ENCODE measurements at regions not wholly inside any gene's neighbourhood (a gene's known extent, or its start where the extent isn't known, plus 50 kb on each side); places are given as distances from the start of the nearest gene placed in this dataset.

DNA sequence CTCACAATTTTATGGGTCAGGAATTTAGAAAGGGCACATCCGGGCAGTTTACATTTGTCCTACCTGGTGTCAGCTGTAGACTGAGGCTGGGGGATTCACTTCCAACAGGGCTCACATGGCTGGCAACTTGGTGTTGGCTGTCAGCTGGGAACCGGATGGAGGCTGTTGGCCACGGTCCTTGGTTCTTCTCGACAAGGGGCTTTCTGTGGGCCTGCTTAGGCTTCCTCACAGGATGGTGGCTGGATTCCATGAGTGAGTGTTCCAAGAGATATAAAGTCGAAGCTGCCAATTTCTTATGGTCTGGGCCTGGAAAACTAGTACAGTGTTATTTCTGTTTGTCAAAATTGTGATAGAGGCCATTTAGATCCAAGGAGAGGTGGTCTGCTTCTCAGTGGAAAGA is 127.9 kb downstream of the PTCSC3 start:
- no peaks in the 10 kb centered on the region for H3K9me3 ChIP-seq
- H3K27ac ChIP-seq, result no peak overlapping the region
- intact Hi-C loops (cut with DNase I), result no loop called here
- no peaks in the 10 kb centered on the region for H3K36me3 ChIP-seq
- TF ChIP-seq POLR2A (IDR thresholded peaks at IDR 0.05), result no peak
- TF ChIP-seq, protein P1, sequence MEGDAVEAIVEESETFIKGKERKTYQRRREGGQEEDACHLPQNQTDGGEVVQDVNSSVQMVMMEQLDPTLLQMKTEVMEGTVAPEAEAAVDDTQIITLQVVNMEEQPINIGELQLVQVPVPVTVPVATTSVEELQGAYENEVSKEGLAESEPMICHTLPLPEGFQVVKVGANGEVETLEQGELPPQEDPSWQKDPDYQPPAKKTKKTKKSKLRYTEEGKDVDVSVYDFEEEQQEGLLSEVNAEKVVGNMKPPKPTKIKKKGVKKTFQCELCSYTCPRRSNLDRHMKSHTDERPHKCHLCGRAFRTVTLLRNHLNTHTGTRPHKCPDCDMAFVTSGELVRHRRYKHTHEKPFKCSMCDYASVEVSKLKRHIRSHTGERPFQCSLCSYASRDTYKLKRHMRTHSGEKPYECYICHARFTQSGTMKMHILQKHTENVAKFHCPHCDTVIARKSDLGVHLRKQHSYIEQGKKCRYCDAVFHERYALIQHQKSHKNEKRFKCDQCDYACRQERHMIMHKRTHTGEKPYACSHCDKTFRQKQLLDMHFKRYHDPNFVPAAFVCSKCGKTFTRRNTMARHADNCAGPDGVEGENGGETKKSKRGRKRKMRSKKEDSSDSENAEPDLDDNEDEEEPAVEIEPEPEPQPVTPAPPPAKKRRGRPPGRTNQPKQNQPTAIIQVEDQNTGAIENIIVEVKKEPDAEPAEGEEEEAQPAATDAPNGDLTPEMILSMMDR (IDR thresholded peaks at IDR 0.05), result no peak
- TF ChIP-seq POLR2AphosphoS5 (IDR thresholded peaks at IDR 0.05), result no peak
- TF ChIP-seq EP300 (IDR thresholded peaks at IDR 0.05), result no peak
- no peak overlapping the region for H3K4me3 ChIP-seq
- no peaks in the 10 kb centered on the region for H3K4me1 ChIP-seq
- 82 to 91% methylated on average over 5 of the region's 5 CpGs for whole genome bisulfite sequencing, 2 donors
- no peak for DNase-seq
- no peaks in the 10 kb centered on the region for H3K27me3 ChIP-seq

DNA sequence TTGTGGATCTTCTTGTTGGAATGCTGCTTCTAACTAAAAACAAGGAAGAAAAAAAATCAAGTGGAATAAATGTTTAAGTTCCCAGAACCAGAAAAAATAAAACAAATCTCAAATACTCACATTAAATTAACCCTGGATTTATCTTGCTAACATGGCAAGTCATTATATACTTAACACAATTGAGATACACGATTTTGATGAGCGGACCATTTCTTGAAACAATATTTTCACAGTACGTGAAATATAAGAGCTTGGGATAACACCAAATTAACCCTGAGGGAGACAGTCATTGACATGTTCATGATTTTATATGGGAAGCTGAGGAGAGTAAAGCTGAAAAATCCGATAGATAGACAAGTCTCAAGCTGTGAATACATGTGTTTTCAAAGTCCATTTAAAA is 128.6 kb downstream of the PTCSC3 start:
- Histone ChIP-seq H3K27me3 (no peaks in the 10 kb centered on the region), H3K4me1 (no peaks in the 10 kb centered on the region), H3K27ac (no peak overlapping the region), H3K36me3 (no peaks in the 10 kb centered on the region), H3K9me3 (no peaks in the 10 kb centered on the region), H3K4me3 (no peak overlapping the region)
- DNase-seq, result no peak
- intact Hi-C loops (cut with DNase I), result no loop called here
- TF ChIP-seq, protein P1 (IDR thresholded peaks at IDR 0.05), result no peak
- no peak for TF ChIP-seq POLR2AphosphoS5 (IDR thresholded peaks at IDR 0.05)
- no peak for TF ChIP-seq POLR2A (IDR thresholded peaks at IDR 0.05)
- TF ChIP-seq EP300 (IDR thresholded peaks at IDR 0.05), result no peak
- WGBS, 2 donors, result 86 to 90% methylated on average over 4 of the region's 4 CpGs

DNA sequence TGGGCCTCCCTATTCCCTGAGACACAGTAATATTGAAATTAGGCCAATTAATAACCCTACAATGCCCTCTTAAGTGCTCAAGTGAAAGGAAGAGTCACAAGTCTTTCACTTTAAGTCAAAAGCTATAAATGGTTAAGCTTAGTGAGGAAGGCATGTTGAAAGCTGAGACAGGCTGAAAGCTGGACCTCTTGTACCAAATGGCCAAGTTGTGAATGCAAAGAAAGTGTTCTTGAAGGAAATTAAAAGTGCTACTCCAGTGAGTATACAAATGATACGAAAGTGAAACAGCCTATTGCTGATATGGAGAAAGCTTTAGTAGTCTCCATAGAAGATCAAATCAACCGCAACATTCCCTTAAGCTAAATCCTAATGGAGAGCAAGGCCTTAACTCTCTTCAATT is 140.8 kb downstream of the PTCSC3 start:
- TF ChIP-seq EP300 (IDR thresholded peaks at IDR 0.05) (no peak), POLR2A (IDR thresholded peaks at IDR 0.05) (no peak), POLR2AphosphoS5 (IDR thresholded peaks at IDR 0.05) (no peak)
- TF ChIP-seq, protein P1 (IDR thresholded peaks at IDR 0.05), result no peak
- Histone ChIP-seq H3K36me3 (no peaks in the 10 kb centered on the region), H3K9me3 (no peaks in the 10 kb centered on the region), H3K4me3 (no peak overlapping the region), H3K27me3 (no peaks in the 10 kb centered on the region), H3K27ac (no peak overlapping the region), H3K4me1 (no peaks in the 10 kb centered on the region)
- WGBS, 2 donors, result 89 to 95% methylated on average over 2 of the region's 2 CpGs
- intact Hi-C loops (cut with DNase I), result no loop called here
- DNase-seq, result no peak

DNA sequence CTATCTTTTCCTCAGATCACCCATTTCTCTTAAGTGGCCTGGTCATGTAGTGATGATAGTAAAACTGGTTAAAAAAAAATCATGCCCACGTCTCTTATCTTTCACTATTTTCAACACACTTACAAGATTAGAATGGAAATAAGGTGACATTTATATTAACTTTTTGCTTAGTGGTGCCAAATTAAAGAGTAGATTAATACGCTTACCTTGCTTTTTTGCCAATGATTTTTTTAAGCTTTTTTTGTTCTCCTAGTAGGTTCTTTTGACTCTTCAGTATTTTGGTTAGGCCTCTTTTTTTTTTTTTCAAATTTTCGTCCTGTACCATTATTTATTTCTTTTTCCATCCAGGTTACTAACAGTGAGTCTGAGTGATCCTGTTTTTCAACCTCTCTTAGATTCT is 147.9 kb downstream of the PTCSC3 start:
- H3K9me3 ChIP-seq, result no peaks in the 10 kb centered on the region
- H3K36me3 ChIP-seq, result no peaks in the 10 kb centered on the region
- intact Hi-C loops (cut with DNase I), result no loop called here
- no peaks in the 10 kb centered on the region for H3K4me1 ChIP-seq
- H3K27ac ChIP-seq, result no peak overlapping the region
- TF ChIP-seq, protein P1 (IDR thresholded peaks at IDR 0.05), result no peak
- TF ChIP-seq POLR2AphosphoS5 (IDR thresholded peaks at IDR 0.05) (no peak), POLR2A (IDR thresholded peaks at IDR 0.05) (no peak), EP300 (IDR thresholded peaks at IDR 0.05) (no peak)
- 85 to 86% methylated on average over 3 of the region's 3 CpGs for WGBS, 2 donors
- H3K27me3 ChIP-seq, result no peaks in the 10 kb centered on the region
- H3K4me3 ChIP-seq, result no peak overlapping the region
- DNase-seq, result no peak

DNA sequence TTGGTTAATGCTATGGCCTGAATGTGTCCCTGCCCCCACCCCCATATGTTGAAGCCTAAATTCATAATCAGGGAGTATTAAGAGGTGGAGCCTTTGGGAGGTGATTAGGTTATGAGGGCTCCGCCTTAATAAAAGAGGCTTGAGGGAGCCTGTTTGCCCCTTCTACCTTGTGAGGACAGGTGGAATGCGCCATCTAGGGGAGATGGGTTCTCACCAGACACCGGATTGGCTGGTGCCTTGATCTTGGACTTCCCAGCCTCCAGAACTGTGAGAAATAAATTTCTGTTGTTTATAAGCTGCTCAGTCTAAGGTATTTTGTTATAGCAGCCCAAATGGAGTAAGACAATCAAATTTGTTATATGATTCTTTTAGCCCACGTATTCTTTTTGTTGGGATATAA is 148.3 kb downstream of the PTCSC3 start:
- H3K4me3 ChIP-seq, result no peak overlapping the region
- intact Hi-C loops (cut with DNase I), result no loop called here
- H3K27me3 ChIP-seq, result no peaks in the 10 kb centered on the region
- no peak overlapping the region for H3K27ac ChIP-seq
- no peak for DNase-seq
- H3K4me1 ChIP-seq, result no peaks in the 10 kb centered on the region
- no peaks in the 10 kb centered on the region for H3K36me3 ChIP-seq
- TF ChIP-seq, protein P1 (IDR thresholded peaks at IDR 0.05), result no peak
- no peak for TF ChIP-seq POLR2A (IDR thresholded peaks at IDR 0.05)
- no peak for TF ChIP-seq POLR2AphosphoS5 (IDR thresholded peaks at IDR 0.05)
- TF ChIP-seq EP300 (IDR thresholded peaks at IDR 0.05), result no peak
- 82 to 89% methylated on average over 4 of the region's 4 CpGs for WGBS, 2 donors
- H3K9me3 ChIP-seq, result no peaks in the 10 kb centered on the region
